CD14-positive monocyte (primary cell): ENCODE measurements at regions not wholly inside any gene's neighbourhood (a gene's known extent, or its start where the extent isn't known, plus 50 kb on each side); places are given as distances from the start of the nearest gene placed in this dataset.

ENCODE experiments used
- DNase-seq, 3 donors: peaks; one replicate each; pipeline ENCODE4 v3.0.0-alpha.2; 2011 to 2022
- H2AFZ ChIP-seq: 2 replicates; pipeline ENCODE4 v1.6.0; 2012; ENCODE audit warnings: mild to moderate bottlenecking, low read depth, low read length, inconsistent platforms; ENCODE audit not compliant: insufficient read depth, poor library complexity, severe bottlenecking
- H3K27ac ChIP-seq, 2 donors: 1 replicate in 1 of 2; 2 replicates in 1 of 2; pipeline ENCODE4 v1.5.1; 2012 to 2013; ENCODE audit warnings: low read length in 2 of 2, control low read depth in 1 of 2, inconsistent platforms in 1 of 2, low read depth in 1 of 2, mild to moderate bottlenecking in 1 of 2
- H3K27me3 ChIP-seq, 2 donors: one replicate each; pipeline versions ENCODE4 v1.6.0 to v1.6.1; 2011 to 2013; ENCODE audit warnings: low read length in 2 of 2; ENCODE audit not compliant: control insufficient read depth in 2 of 2, insufficient read depth in 2 of 2
- H3K36me3 ChIP-seq, 2 donors: replicated peaks in 1 of 2; 1 replicate in 1 of 2; 2 replicates in 1 of 2; pipeline versions ENCODE4 v1.5.1 to v1.6.1; 2012 to 2013; ENCODE audit warnings: low read length in 2 of 2, control low read depth in 1 of 2, inconsistent platforms in 1 of 2, mild to moderate bottlenecking in 1 of 2; ENCODE audit not compliant: insufficient read depth in 2 of 2, control insufficient read depth in 1 of 2
- H3K4me1 ChIP-seq, 2 donors: 1 replicate in 1 of 2; 2 replicates in 1 of 2; pipeline versions ENCODE4 v1.5.1 to v1.6.1; 2012 to 2013; ENCODE audit warnings: low read length in 2 of 2, control low read depth in 1 of 2, inconsistent platforms in 1 of 2, mild to moderate bottlenecking in 1 of 2, moderate library complexity in 1 of 2; ENCODE audit not compliant: insufficient read depth in 2 of 2, control insufficient read depth in 1 of 2
- H3K4me2 ChIP-seq: replicated peaks from 2 replicates; pipeline ENCODE3; 2012; ENCODE audit warnings: low read length, moderate library complexity, mild to moderate bottlenecking; ENCODE audit not compliant: poor library complexity, severe bottlenecking; ENCODE audit errors: extremely low read depth
- H3K4me3 ChIP-seq, 3 experiments: fragments of 200-600 bp in 1 of 3; sonication (generic) in 1 of 3; replicated peaks in 1 of 3; 1 replicate in 2 of 3; 2 replicates in 1 of 3; pipeline ENCODE4 v1.5.1; 2011 to 2013; ENCODE audit warnings: low read length in 3 of 3, mild to moderate bottlenecking in 3 of 3, control low read depth in 2 of 3, low read depth in 2 of 3, inconsistent platforms in 1 of 3, moderate library complexity in 1 of 3
- H3K79me2 ChIP-seq: 2 replicates; pipeline ENCODE4 v1.6.0; 2012; ENCODE audit warnings: mild to moderate bottlenecking, control low read depth, inconsistent platforms, low read length, moderate library complexity; ENCODE audit not compliant: insufficient read depth
- H3K9ac ChIP-seq: 2 replicates; pipeline ENCODE4 v1.6.0; 2017; ENCODE audit warnings: low read length, mild to moderate bottlenecking; ENCODE audit not compliant: insufficient read depth, poor library complexity, severe bottlenecking
- H3K9me3 ChIP-seq, 2 donors: replicated peaks in 1 of 2; 1 replicate in 1 of 2; 2 replicates in 1 of 2; pipeline versions ENCODE4 v1.5.1 to v1.6.1; 2012 to 2013; ENCODE audit warnings: low read length in 2 of 2, control low read depth in 1 of 2; ENCODE audit not compliant: control insufficient read depth in 1 of 2, insufficient read depth in 1 of 2
- H4K20me1 ChIP-seq: 2 replicates; pipeline ENCODE4 v1.6.0; 2012; ENCODE audit warnings: mild to moderate bottlenecking, low read length, control low read depth, moderate library complexity; ENCODE audit not compliant: insufficient read depth
- H3K27ac Mint-ChIP-seq, 7 donors: one replicate each; pipeline ENCODE4 v1.8.0; 2020; ENCODE audit warnings: mild to moderate bottlenecking in 7 of 7, mixed read lengths in 7 of 7, moderate library complexity in 6 of 7, inconsistent platforms in 2 of 7
- H3K27me3 Mint-ChIP-seq, 3 donors: one replicate each; pipeline ENCODE4 v1.8.0; 2021 to 2022; ENCODE audit warnings: low read depth in 3 of 3, mild to moderate bottlenecking in 3 of 3, mixed read lengths in 3 of 3, moderate library complexity in 3 of 3, inconsistent platforms in 1 of 3
- H3K36me3 Mint-ChIP-seq, 2 donors: one replicate each; pipeline ENCODE4 v1.8.0; 2020; ENCODE audit warnings: mixed read lengths in 2 of 2, inconsistent platforms in 1 of 2, mild to moderate bottlenecking in 1 of 2
- H3K4me1 Mint-ChIP-seq: one replicate; pipeline ENCODE4 v1.8.0; 2020; ENCODE audit warnings: mild to moderate bottlenecking, mixed read lengths
- H3K4me3 Mint-ChIP-seq, 2 donors: one replicate each; pipeline ENCODE4 v1.8.0; 2020; ENCODE audit warnings: mild to moderate bottlenecking in 2 of 2, mixed read lengths in 2 of 2, moderate library complexity in 1 of 2
- H3K9me3 Mint-ChIP-seq, 7 donors: one replicate each; pipeline ENCODE4 v1.8.0; 2020 to 2022; ENCODE audit warnings: mixed read lengths in 7 of 7, mild to moderate bottlenecking in 6 of 7, moderate library complexity in 6 of 7, inconsistent platforms in 2 of 7
- CTCF ChIP-seq: fragments of 200-600 bp; IDR thresholded peaks from one replicate; pipeline ENCODE4 v1.8.0; 2022; ENCODE audit warnings: antibody characterized with exemption, mild to moderate bottlenecking
- WGBS: methylation state at CpG from one replicate; pipeline ENCODE4 v1.1.5; 2013; ENCODE audit warnings: missing lambda C conversion rate; ENCODE audit not compliant: insufficient coverage; 5-methylcytosine and 5-hydroxymethylcytosine counted together
- intact Hi-C, 2 donors: fragments of 100-400 bp; cut with micrococcal nuclease; formaldehyde crosslinking; loops; one replicate each; pipeline versions ENCODE4 v1.15.0 to v1.15.1; 2023

DNA sequence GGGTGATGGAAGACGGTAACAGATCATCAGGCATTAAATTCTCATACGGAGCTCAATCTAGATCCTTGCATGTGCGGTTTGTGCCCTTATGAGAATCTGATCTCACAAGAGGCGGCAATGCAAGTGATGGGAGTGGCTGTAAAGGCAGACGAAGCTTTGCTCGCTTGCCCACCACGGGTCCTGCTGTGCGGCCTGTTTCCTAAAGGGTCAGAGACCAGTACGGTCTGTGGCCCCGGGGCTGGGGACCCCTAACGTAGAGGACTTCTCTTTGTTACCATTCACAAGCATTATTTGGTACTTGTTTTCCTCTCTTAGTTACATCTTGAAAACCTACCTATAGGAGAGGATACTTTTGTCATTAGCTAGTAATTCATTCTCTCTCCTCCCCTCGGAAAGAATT is 221.0 kb downstream of the ADAM29 start:
- H3K9me3 ChIP-seq: no peaks in the 10 kb centered on the region
- no peaks in the 10 kb centered on the region for H4K20me1 ChIP-seq
- H3K4me1 ChIP-seq: no peaks in the 10 kb centered on the region
- H3K27ac Mint-ChIP-seq: no peak overlapping the region
- no peak overlapping the region for H3K27ac ChIP-seq
- no peak for TF ChIP-seq CTCF
- DNase-seq: no peak
- H3K4me1 Mint-ChIP-seq: no peaks in the 10 kb centered on the region
- no peaks in the 10 kb centered on the region for H3K36me3 ChIP-seq
- H2AFZ ChIP-seq: no peak overlapping the region
- no peak overlapping the region for H3K4me3 Mint-ChIP-seq
- no peaks in the 10 kb centered on the region for H3K79me2 ChIP-seq
- H3K4me2 ChIP-seq: no peak overlapping the region
- 100% methylated on average over 4 of the region's 12 CpGs for WGBS
- intact Hi-C loops: no loop called here
- peaks cover 0 to 3% (median 2%) of the 10 kb centered on the region in 7 donors for H3K9me3 Mint-ChIP-seq
- no peak overlapping the region for H3K9ac ChIP-seq
- H3K27me3 ChIP-seq: no peaks in the 10 kb centered on the region
- no peaks in the 10 kb centered on the region for H3K36me3 Mint-ChIP-seq
- no peaks in the 10 kb centered on the region for H3K27me3 Mint-ChIP-seq
- H3K4me3 ChIP-seq: no peak overlapping the region

DNA sequence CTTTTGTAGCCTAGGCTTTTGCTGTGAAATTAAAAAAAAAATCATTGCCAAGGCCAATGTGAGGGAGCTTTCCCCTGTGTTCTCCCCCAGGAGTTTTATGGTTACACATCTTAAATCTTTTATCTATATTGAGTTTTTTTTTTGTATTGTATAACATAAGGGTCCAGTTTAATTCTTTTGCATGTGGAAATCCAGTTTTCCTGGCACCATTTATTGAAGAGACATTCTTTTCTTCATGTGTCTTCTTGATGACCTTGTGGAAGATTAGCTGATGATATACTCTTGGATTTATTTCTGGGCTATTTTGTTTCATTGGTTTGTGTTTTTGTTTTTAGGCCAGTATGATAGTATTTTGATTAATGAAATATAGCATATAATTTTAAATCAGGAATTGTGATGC is 225.0 kb downstream of the ADAM29 start:
- no peaks in the 10 kb centered on the region for H4K20me1 ChIP-seq
- Mint-ChIP-seq H3K27me3 (no peaks in the 10 kb centered on the region), H3K36me3 (no peaks in the 10 kb centered on the region), H3K27ac (no peak overlapping the region), H3K4me1 (no peaks in the 10 kb centered on the region), H3K9me3 (peaks cover 0 to 10% (median 8%) of the 10 kb centered on the region in 7 donors), H3K4me3 (no peak overlapping the region)
- H3K4me1 ChIP-seq: no peaks in the 10 kb centered on the region
- no peaks in the 10 kb centered on the region for H3K36me3 ChIP-seq
- H3K27me3 ChIP-seq: no peaks in the 10 kb centered on the region
- no peak overlapping the region for H3K4me2 ChIP-seq
- no peak overlapping the region for H3K4me3 ChIP-seq
- no peak overlapping the region for H3K9ac ChIP-seq
- H2AFZ ChIP-seq: no peak overlapping the region
- peaks cover 10% of the 10 kb centered on the region in 2 donors for H3K9me3 ChIP-seq
- intact Hi-C loops: no loop called here
- no peak for TF ChIP-seq CTCF
- DNase-seq: no peak
- H3K27ac ChIP-seq: no peak overlapping the region
- H3K79me2 ChIP-seq: no peaks in the 10 kb centered on the region
